ENCODE measurements at regions not wholly inside any gene's neighbourhood (a gene's known extent, or its start where the extent isn't known, plus 50 kb on each side); places are given as distances from the start of the nearest gene placed in this dataset.

- Histone ChIP-seq H3K4me2 (ENCODE audit: low read length) (no peak overlapping the region), H3K27me3 (ENCODE audit: control insufficient read depth, low read length) (no peaks in the 10 kb centered on the region), H3K9me3 (ENCODE audit: control insufficient read depth, insufficient read depth, low read length) (no peaks in the 10 kb centered on the region), H3K27ac (ENCODE audit: low read depth, low read length) (no peak overlapping the region), H3K4me3 (ENCODE audit: low read length) (no peak overlapping the region), H3K9me2 (replicated peaks; ENCODE audit: control insufficient read depth, low read length) (no peaks in the 10 kb centered on the region), H3F3A (ENCODE audit: control insufficient read depth, insufficient read depth) (no peaks in the 10 kb centered on the region), H3K79me2 (ENCODE audit: control insufficient read depth, low read length) (no peaks in the 10 kb centered on the region), H3K4me1 (ENCODE audit: control insufficient read depth, low read length) (no peaks in the 10 kb centered on the region), H3K36me3 (ENCODE audit: control insufficient read depth, low read length) (no peaks in the 10 kb centered on the region), H4K20me1 (ENCODE audit: control insufficient read depth, insufficient read depth, low read depth, low read length) (no peaks in the 10 kb centered on the region)
- no peak for TF ChIP-seq CTCF (IDR thresholded peaks at IDR 0.05; ENCODE audit: low read depth, low read length, poor library complexity, severe bottlenecking)
- TF ChIP-seq EZH2phosphoT487 (IDR thresholded peaks at IDR 0.05; ENCODE audit: borderline replicate concordance, low read length), result no peak
These were observed 118.5 kb upstream of the SALL3 start for GRCh38 chr18:78861116-78861515.

- H3K27me3 ChIP-seq (ENCODE audit: control insufficient read depth, low read length), result no peaks in the 10 kb centered on the region
- no peak overlapping the region for H3K4me2 ChIP-seq (ENCODE audit: low read length)
These were observed 117.9 kb upstream of the SALL3 start for GRCh38 chr18:78861706-78862105.

GRCh38 chr18:78862395-78862794 lies 117.2 kb upstream of the SALL3 start:
- no peaks in the 10 kb centered on the region for H3K79me2 ChIP-seq (ENCODE audit: control insufficient read depth, low read length)
- no peaks in the 10 kb centered on the region for H4K20me1 ChIP-seq (ENCODE audit: control insufficient read depth, insufficient read depth, low read depth, low read length)
- H3K36me3 ChIP-seq (ENCODE audit: control insufficient read depth, low read length), result no peaks in the 10 kb centered on the region
- no peak overlapping the region for H3K4me2 ChIP-seq (ENCODE audit: low read length)
- no peak overlapping the region for H3K4me3 ChIP-seq (ENCODE audit: low read length)
- no peaks in the 10 kb centered on the region for H3K27me3 ChIP-seq (ENCODE audit: control insufficient read depth, low read length)
- H3K9me2 ChIP-seq (replicated peaks; ENCODE audit: control insufficient read depth, low read length), result no peaks in the 10 kb centered on the region
- no peaks in the 10 kb centered on the region for H3K4me1 ChIP-seq (ENCODE audit: control insufficient read depth, low read length)
- no peaks in the 10 kb centered on the region for H3F3A ChIP-seq (ENCODE audit: control insufficient read depth, insufficient read depth)
- TF ChIP-seq EZH2phosphoT487 (IDR thresholded peaks at IDR 0.05; ENCODE audit: borderline replicate concordance, low read length) (no peak), CTCF (IDR thresholded peaks at IDR 0.05; ENCODE audit: low read depth, low read length, poor library complexity, severe bottlenecking) (no peak)
- no peaks in the 10 kb centered on the region for H3K9me3 ChIP-seq (ENCODE audit: control insufficient read depth, insufficient read depth, low read length)
- no peak overlapping the region for H3K27ac ChIP-seq (ENCODE audit: low read depth, low read length)

More at GRCh38 chr18:78861706-78862105, 117.9 kb upstream of the SALL3 start:
- H4K20me1 ChIP-seq (ENCODE audit: control insufficient read depth, insufficient read depth, low read depth, low read length), result no peaks in the 10 kb centered on the region
- no peak for TF ChIP-seq EZH2phosphoT487 (IDR thresholded peaks at IDR 0.05; ENCODE audit: borderline replicate concordance, low read length)
- H3K27ac ChIP-seq (ENCODE audit: low read depth, low read length), result no peak overlapping the region
- no peaks in the 10 kb centered on the region for H3K9me3 ChIP-seq (ENCODE audit: control insufficient read depth, insufficient read depth, low read length)
- no peaks in the 10 kb centered on the region for H3K36me3 ChIP-seq (ENCODE audit: control insufficient read depth, low read length)
- no peak overlapping the region for H3K4me3 ChIP-seq (ENCODE audit: low read length)
- no peaks in the 10 kb centered on the region for H3K79me2 ChIP-seq (ENCODE audit: control insufficient read depth, low read length)
- no peaks in the 10 kb centered on the region for H3F3A ChIP-seq (ENCODE audit: control insufficient read depth, insufficient read depth)
- no peaks in the 10 kb centered on the region for H3K4me1 ChIP-seq (ENCODE audit: control insufficient read depth, low read length)
- no peaks in the 10 kb centered on the region for H3K9me2 ChIP-seq (replicated peaks; ENCODE audit: control insufficient read depth, low read length)

GRCh38 chr18:78865056-78865598 lies 114.5 kb upstream of the SALL3 start:
- no peak for TF ChIP-seq CTCF (IDR thresholded peaks at IDR 0.05; ENCODE audit: low read depth, low read length, poor library complexity, severe bottlenecking)
- no peak for TF ChIP-seq EZH2phosphoT487 (IDR thresholded peaks at IDR 0.05; ENCODE audit: borderline replicate concordance, low read length)
- Histone ChIP-seq H4K20me1 (ENCODE audit: control insufficient read depth, insufficient read depth, low read depth, low read length) (no peaks in the 10 kb centered on the region), H3F3A (ENCODE audit: control insufficient read depth, insufficient read depth) (no peaks in the 10 kb centered on the region), H3K36me3 (ENCODE audit: control insufficient read depth, low read length) (no peaks in the 10 kb centered on the region), H3K4me3 (ENCODE audit: low read length) (no peak overlapping the region), H3K4me1 (ENCODE audit: control insufficient read depth, low read length) (no peaks in the 10 kb centered on the region), H3K79me2 (ENCODE audit: control insufficient read depth, low read length) (no peaks in the 10 kb centered on the region), H3K9me2 (replicated peaks; ENCODE audit: control insufficient read depth, low read length) (no peaks in the 10 kb centered on the region), H3K27ac (ENCODE audit: low read depth, low read length) (no peak overlapping the region), H3K27me3 (ENCODE audit: control insufficient read depth, low read length) (no peaks in the 10 kb centered on the region), H3K4me2 (ENCODE audit: low read length) (no peak overlapping the region), H3K9me3 (ENCODE audit: control insufficient read depth, insufficient read depth, low read length) (no peaks in the 10 kb centered on the region)
